ENCODE measurements at regions not wholly inside any gene's neighbourhood (a gene's known extent, or its start where the extent isn't known, plus 50 kb on each side); places are given as distances from the start of the nearest gene placed in this dataset.

- TF ChIP-seq CTCF (IDR thresholded peaks at IDR 0.05) (no peak), POLR2A (IDR thresholded peaks at IDR 0.05) (no peak), POLR2AphosphoS5 (IDR thresholded peaks at IDR 0.05) (no peak)
Measured at GRCh38 chr11:42397483-42397882, 914.3 kb upstream of the API5 start.
